ENCODE measurements at regions not wholly inside any gene's neighbourhood (a gene's known extent, or its start where the extent isn't known, plus 50 kb on each side); places are given as distances from the start of the nearest gene placed in this dataset.

DNA sequence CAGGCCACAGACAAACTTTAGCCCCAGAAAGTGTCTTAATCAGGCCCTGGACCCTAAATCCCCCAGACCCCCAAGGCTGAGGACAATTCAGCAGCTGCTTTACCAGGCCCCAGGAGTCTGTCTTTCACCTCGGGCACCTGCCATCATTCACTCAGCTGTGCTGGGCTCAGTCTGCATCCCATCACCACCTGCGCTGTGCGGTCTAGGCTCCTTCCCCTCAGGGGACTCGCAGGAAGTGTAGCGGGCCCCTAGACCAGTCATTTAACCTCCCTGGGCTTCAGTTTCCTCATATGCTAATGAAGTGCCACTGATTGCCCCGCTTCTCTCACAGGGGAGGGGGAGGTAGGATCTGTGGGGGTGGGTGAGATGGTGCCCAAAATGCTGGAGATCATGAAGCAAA is 76.4 kb upstream of the ZMIZ1 start:
- ATAC-seq, result no peak

DNA sequence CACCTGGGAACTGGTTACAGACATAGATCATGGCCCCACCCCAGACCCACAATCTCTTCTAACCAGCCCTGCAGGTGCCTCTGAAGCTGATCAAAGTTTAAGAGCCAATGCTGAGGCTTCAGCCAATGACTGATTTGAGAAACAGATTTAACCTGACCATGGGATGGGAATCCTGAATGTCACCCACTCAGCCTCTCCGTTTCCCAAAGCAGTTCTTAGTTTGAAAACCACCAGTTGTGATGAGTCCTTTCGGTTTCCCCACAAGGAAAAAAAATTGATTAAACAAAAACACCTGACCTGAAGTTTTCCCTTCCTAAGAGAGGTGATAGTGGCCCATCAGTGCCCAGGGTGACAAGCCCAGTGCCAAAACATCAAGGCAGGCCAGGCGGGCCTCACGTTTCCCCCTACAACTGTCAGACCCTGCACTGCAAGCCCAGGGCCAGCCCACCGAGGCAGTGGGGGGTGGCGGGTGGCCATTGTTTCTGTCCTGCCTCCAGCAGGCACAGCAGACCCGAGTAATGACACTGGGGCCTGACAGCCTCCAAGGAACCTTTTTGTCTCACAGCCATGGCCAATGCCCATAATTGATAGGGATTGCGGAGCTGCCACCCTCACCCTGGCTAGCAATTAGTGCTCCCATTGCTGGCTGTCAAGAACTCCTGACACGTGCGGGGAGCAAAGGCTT is 75.4 kb upstream of the ZMIZ1 start:
- peaks cover 0 to 7% of the 10 kb centered on the region in 2 donors for H3K4me1 ChIP-seq
- TF ChIP-seq, protein P1, sequence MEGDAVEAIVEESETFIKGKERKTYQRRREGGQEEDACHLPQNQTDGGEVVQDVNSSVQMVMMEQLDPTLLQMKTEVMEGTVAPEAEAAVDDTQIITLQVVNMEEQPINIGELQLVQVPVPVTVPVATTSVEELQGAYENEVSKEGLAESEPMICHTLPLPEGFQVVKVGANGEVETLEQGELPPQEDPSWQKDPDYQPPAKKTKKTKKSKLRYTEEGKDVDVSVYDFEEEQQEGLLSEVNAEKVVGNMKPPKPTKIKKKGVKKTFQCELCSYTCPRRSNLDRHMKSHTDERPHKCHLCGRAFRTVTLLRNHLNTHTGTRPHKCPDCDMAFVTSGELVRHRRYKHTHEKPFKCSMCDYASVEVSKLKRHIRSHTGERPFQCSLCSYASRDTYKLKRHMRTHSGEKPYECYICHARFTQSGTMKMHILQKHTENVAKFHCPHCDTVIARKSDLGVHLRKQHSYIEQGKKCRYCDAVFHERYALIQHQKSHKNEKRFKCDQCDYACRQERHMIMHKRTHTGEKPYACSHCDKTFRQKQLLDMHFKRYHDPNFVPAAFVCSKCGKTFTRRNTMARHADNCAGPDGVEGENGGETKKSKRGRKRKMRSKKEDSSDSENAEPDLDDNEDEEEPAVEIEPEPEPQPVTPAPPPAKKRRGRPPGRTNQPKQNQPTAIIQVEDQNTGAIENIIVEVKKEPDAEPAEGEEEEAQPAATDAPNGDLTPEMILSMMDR (IDR thresholded peaks at IDR 0.05), result no peak
- H3K4me3 ChIP-seq, result no peak overlapping the region
- DNase-seq, result no peak
- H3K36me3 ChIP-seq, result no peaks in the 10 kb centered on the region
- no peaks in the 10 kb centered on the region for H3K9me3 ChIP-seq
- H3K27me3 ChIP-seq, result no peaks in the 10 kb centered on the region
- H3K27ac ChIP-seq, result no peak overlapping the region
- intact Hi-C loops (cut with DNase I), result no loop called here
- ATAC-seq, result no peak

More for the DNA sequence above, 76.4 kb upstream of the ZMIZ1 start:
- H3K27me3 ChIP-seq, result no peaks in the 10 kb centered on the region
- H3K4me1 ChIP-seq, result no peaks in the 10 kb centered on the region
- TF ChIP-seq, protein P1 (IDR thresholded peaks at IDR 0.05), result no peak
- no peaks in the 10 kb centered on the region for H3K9me3 ChIP-seq
- H3K36me3 ChIP-seq, result no peaks in the 10 kb centered on the region
- H3K4me3 ChIP-seq, result no peak overlapping the region
- H3K27ac ChIP-seq, result no peak overlapping the region
- intact Hi-C loops (cut with DNase I), result no loop called here
- no peak for DNase-seq

DNA sequence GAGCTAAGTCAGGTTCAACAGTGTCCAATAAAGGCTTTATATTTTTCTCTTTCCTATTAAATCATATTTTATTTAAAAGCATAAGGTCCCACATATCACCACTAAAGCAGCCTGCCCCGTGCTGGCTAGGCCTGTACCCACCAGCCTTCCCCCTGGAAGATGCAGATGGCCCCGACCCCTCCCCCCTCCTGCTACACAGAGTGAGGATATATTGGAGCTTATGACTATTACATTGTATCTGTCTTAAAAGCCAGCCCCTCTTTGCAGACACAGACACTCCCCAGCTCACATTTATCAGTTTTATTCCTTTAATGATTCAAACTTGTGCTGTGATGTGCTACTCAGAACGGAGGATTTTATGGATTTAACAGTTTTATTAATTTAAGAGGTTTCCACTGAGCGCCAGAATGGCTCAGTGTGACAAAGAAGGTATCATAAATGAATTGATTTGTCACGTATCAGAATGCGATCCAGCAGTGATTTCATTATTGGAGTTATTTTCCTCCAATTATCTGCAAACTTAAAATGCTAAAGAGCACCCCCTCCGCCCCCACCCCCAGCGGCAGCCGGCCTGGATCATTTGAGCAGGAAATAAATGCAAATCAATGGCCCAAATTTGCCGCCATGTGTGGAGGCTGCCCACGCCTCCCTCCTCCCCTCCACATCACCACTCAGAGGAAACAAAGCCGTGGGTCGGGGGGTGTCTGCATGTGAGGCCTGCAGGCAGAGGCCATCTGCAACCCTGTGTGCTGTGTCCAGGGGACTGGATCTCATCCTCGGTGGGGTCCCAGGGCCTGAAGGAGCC is 72.6 kb upstream of the ZMIZ1 start:
- ATAC-seq (no peak), DNase-seq (no peak)
- Histone ChIP-seq H3K9me3 (no peaks in the 10 kb centered on the region), H3K27ac (no peak overlapping the region), H3K4me1 (peaks cover 0 to 7% of the 10 kb centered on the region in 2 donors), H3K4me3 (no peak overlapping the region), H3K27me3 (no peaks in the 10 kb centered on the region), H3K36me3 (no peaks in the 10 kb centered on the region)
- intact Hi-C loops (cut with DNase I), result no loop called here
- TF ChIP-seq, protein P1 (IDR thresholded peaks at IDR 0.05), result no peak

DNA sequence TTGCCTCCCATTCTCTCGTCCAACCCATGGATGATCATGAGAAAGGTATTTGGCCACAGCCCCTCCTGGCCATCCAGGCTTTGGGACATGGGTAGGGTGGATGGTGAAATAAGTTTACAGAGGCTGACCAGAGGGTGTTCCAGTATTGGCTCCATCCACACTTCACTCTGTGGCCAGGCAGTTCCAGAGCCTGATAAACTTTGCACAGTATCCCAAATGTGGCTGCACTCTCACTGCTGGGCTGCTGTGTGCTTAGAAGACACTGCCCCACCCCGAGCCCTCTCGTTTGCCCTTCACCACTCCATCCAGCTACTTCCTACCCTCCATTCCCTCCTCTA is 72.0 kb upstream of the ZMIZ1 start:
- TF ChIP-seq, protein P1 (IDR thresholded peaks at IDR 0.05), result no peak
- intact Hi-C loops (cut with DNase I), result no loop called here
- ATAC-seq (no peak), DNase-seq (no peak)
- Histone ChIP-seq H3K4me3 (no peak overlapping the region), H3K4me1 (peaks cover 0 to 7% of the 10 kb centered on the region in 2 donors), H3K36me3 (no peaks in the 10 kb centered on the region), H3K27ac (no peak overlapping the region), H3K27me3 (no peaks in the 10 kb centered on the region), H3K9me3 (no peaks in the 10 kb centered on the region)

Measured in left lung (tissue), 4 donors.